MM.1S (cell line): ENCODE measurements at regions not wholly inside any gene's neighbourhood (a gene's known extent, or its start where the extent isn't known, plus 50 kb on each side); places are given as distances from the start of the nearest gene placed in this dataset.

Source experiments
- DNase-seq: peaks from one replicate; pipeline ENCODE4 v3.0.0-alpha.2; 2015
- H2AFZ ChIP-seq: fragments of 300-600 bp; sonication (generic); 2 replicates; pipeline ENCODE4 v1.6.0; 2016; ENCODE audit warnings: antibody characterized with exemption, low read length
- H3F3A ChIP-seq: fragments of 300-600 bp; sonication (generic); 2 replicates; pipeline ENCODE4 v1.6.1; 2016; ENCODE audit warnings: mild to moderate bottlenecking, antibody characterized with exemption, low read length, moderate library complexity, mixed read lengths; ENCODE audit not compliant: insufficient read depth
- H3K27ac ChIP-seq: fragments of 300-600 bp; sonication (generic); 2 replicates; pipeline ENCODE4 v1.5.1; 2016; ENCODE audit warnings: mild to moderate bottlenecking, low read length
- H3K27me3 ChIP-seq: fragments of 300-600 bp; sonication (generic); replicated peaks from 2 replicates; pipeline ENCODE4 v1.6.0; 2016; ENCODE audit warnings: low read length; ENCODE audit not compliant: insufficient read depth
- H3K36me3 ChIP-seq: fragments of 300-600 bp; sonication (generic); replicated peaks from 2 replicates; pipeline ENCODE4 v1.6.1; 2016; ENCODE audit warnings: mild to moderate bottlenecking, low read length, mixed read lengths; ENCODE audit not compliant: insufficient read depth
- H3K4me1 ChIP-seq: fragments of 300-600 bp; sonication (generic); 2 replicates; pipeline ENCODE4 v1.6.1; 2016; ENCODE audit warnings: low read length, mixed read lengths
- H3K4me2 ChIP-seq: fragments of 300-600 bp; sonication (generic); 2 replicates; pipeline ENCODE4 v1.6.0; 2016; ENCODE audit warnings: low read depth, low read length
- H3K4me3 ChIP-seq: fragments of 300-600 bp; sonication (generic); 2 replicates; pipeline ENCODE4 v1.5.1; 2016; ENCODE audit warnings: low read length, mixed read lengths
- H3K79me2 ChIP-seq: fragments of 300-600 bp; sonication (generic); 2 replicates; pipeline ENCODE4 v1.6.1; 2016; ENCODE audit warnings: mixed run types, low read length, mixed read lengths
- H3K9ac ChIP-seq: fragments of 300-600 bp; sonication (generic); 2 replicates; pipeline ENCODE4 v1.6.1; 2016; ENCODE audit warnings: low read length, mixed read lengths
- H3K9me2 ChIP-seq: fragments of 300-600 bp; sonication (generic); replicated peaks from 2 replicates; pipeline ENCODE4 v1.6.1; 2016; ENCODE audit warnings: mild to moderate bottlenecking, low read length, mixed read lengths; ENCODE audit not compliant: insufficient read depth
- H3K9me3 ChIP-seq: fragments of 300-600 bp; sonication (generic); replicated peaks from 2 replicates; pipeline ENCODE4 v1.6.1; 2016; ENCODE audit warnings: mild to moderate bottlenecking, low read length, mixed read lengths; ENCODE audit not compliant: insufficient read depth
- H4K20me1 ChIP-seq: fragments of 300-600 bp; sonication (generic); 2 replicates; pipeline ENCODE4 v1.6.1; 2016; ENCODE audit warnings: mild to moderate bottlenecking, low read length, moderate library complexity, mixed read lengths; ENCODE audit not compliant: insufficient read depth
- CTCF ChIP-seq: fragments of 300-600 bp; sonication (generic); IDR thresholded peaks from 2 replicates; pipeline ENCODE4 v1.5.1; 2016; ENCODE audit warnings: antibody characterized with exemption, low read length, mixed read lengths
- EZH2 ChIP-seq: fragments of 300-600 bp; sonication (generic); optimal IDR thresholded peaks from 2 replicates; pipeline ENCODE3; 2017; ENCODE audit warnings: low read depth, mild to moderate bottlenecking, antibody characterized with exemption, low read length, mixed read lengths
- EZH2phosphoT487 ChIP-seq: fragments of 300-600 bp; sonication (generic); IDR thresholded peaks from 2 replicates; pipeline ENCODE4 v1.6.1; 2018; ENCODE audit warnings: antibody characterized with exemption, low read length

GRCh38 chr6:4381381-4381780 lies 246.0 kb upstream of the ECI2 start:
- H3K27ac ChIP-seq = no peak overlapping the region
- no peak overlapping the region for H3K9ac ChIP-seq
- H3K4me1 ChIP-seq = no peaks in the 10 kb centered on the region
- DNase-seq = no peak
- H2AFZ ChIP-seq = no peak overlapping the region
- no peak for TF ChIP-seq EZH2
- H3K36me3 ChIP-seq = no peaks in the 10 kb centered on the region
- no peaks in the 10 kb centered on the region for H3K9me3 ChIP-seq
- no peak overlapping the region for H3K4me3 ChIP-seq
- no peaks in the 10 kb centered on the region for H3F3A ChIP-seq
- H3K27me3 ChIP-seq = no peaks in the 10 kb centered on the region
- no peak overlapping the region for H3K4me2 ChIP-seq
- H3K79me2 ChIP-seq = no peaks in the 10 kb centered on the region
- H3K9me2 ChIP-seq = no peaks in the 10 kb centered on the region
- H4K20me1 ChIP-seq = no peaks in the 10 kb centered on the region

GRCh38 chr6:4380881-4381281 lies 245.5 kb upstream of the ECI2 start:
- H3F3A ChIP-seq = no peaks in the 10 kb centered on the region
- no peak overlapping the region for H3K27ac ChIP-seq
- no peaks in the 10 kb centered on the region for H3K27me3 ChIP-seq
- no peaks in the 10 kb centered on the region for H3K79me2 ChIP-seq
- H3K9me2 ChIP-seq = no peaks in the 10 kb centered on the region
- no peaks in the 10 kb centered on the region for H4K20me1 ChIP-seq
- H3K36me3 ChIP-seq = no peaks in the 10 kb centered on the region
- H2AFZ ChIP-seq = no peak overlapping the region
- no peak overlapping the region for H3K4me2 ChIP-seq
- no peak overlapping the region for H3K9ac ChIP-seq
- H3K9me3 ChIP-seq = no peaks in the 10 kb centered on the region
- no peak for DNase-seq
- no peak for TF ChIP-seq EZH2
- no peak for TF ChIP-seq CTCF
- TF ChIP-seq EZH2phosphoT487 = no peak
- no peaks in the 10 kb centered on the region for H3K4me1 ChIP-seq
- no peak overlapping the region for H3K4me3 ChIP-seq

GRCh38 chr6:4379958-4380357 lies 244.6 kb upstream of the ECI2 start:
- H3K36me3 ChIP-seq = no peaks in the 10 kb centered on the region
- no peak overlapping the region for H3K4me2 ChIP-seq
- H4K20me1 ChIP-seq = no peaks in the 10 kb centered on the region
- H3K27ac ChIP-seq = no peak overlapping the region
- H3K4me3 ChIP-seq = no peak overlapping the region
- H3K27me3 ChIP-seq = no peaks in the 10 kb centered on the region
- H3K4me1 ChIP-seq = no peaks in the 10 kb centered on the region
- H3K9me3 ChIP-seq = no peaks in the 10 kb centered on the region
- H3K9me2 ChIP-seq = no peaks in the 10 kb centered on the region
- TF ChIP-seq CTCF (no peak), EZH2phosphoT487 (no peak), EZH2 (no peak)
- no peak for DNase-seq
- H3K79me2 ChIP-seq = no peaks in the 10 kb centered on the region
- no peaks in the 10 kb centered on the region for H3F3A ChIP-seq
- no peak overlapping the region for H2AFZ ChIP-seq
- no peak overlapping the region for H3K9ac ChIP-seq

GRCh38 chr6:4378319-4378996 lies 243.1 kb upstream of the ECI2 start:
- H3K4me1 ChIP-seq = no peaks in the 10 kb centered on the region

More at GRCh38 chr6:4378319-4378996, 243.1 kb upstream of the ECI2 start:
- no peak overlapping the region for H2AFZ ChIP-seq
- H4K20me1 ChIP-seq = no peaks in the 10 kb centered on the region
- H3K4me2 ChIP-seq = no peak overlapping the region
- no peak overlapping the region for H3K27ac ChIP-seq
- H3K79me2 ChIP-seq = no peaks in the 10 kb centered on the region
- no peak overlapping the region for H3K4me3 ChIP-seq
- no peaks in the 10 kb centered on the region for H3K9me3 ChIP-seq
- no peak for DNase-seq
- H3F3A ChIP-seq = no peaks in the 10 kb centered on the region
- no peaks in the 10 kb centered on the region for H3K9me2 ChIP-seq
- TF ChIP-seq EZH2 = no peak
- no peak for TF ChIP-seq CTCF
- no peak for TF ChIP-seq EZH2phosphoT487
- no peaks in the 10 kb centered on the region for H3K36me3 ChIP-seq
- no peak overlapping the region for H3K9ac ChIP-seq
- H3K27me3 ChIP-seq = no peaks in the 10 kb centered on the region
